Right renal pelvis (tissue), 4 donors: ENCODE measurements at regions not wholly inside any gene's neighbourhood (a gene's known extent, or its start where the extent isn't known, plus 50 kb on each side); places are given as distances from the start of the nearest gene placed in this dataset.

Experiments used
- DNase-seq, 4 donors: peaks; one replicate each; pipeline ENCODE4 v3.0.0-alpha.2; 2013; ENCODE audit warnings: low read depth in 4 of 4, low spot score in 3 of 4, missing footprints in 1 of 4

DNA sequence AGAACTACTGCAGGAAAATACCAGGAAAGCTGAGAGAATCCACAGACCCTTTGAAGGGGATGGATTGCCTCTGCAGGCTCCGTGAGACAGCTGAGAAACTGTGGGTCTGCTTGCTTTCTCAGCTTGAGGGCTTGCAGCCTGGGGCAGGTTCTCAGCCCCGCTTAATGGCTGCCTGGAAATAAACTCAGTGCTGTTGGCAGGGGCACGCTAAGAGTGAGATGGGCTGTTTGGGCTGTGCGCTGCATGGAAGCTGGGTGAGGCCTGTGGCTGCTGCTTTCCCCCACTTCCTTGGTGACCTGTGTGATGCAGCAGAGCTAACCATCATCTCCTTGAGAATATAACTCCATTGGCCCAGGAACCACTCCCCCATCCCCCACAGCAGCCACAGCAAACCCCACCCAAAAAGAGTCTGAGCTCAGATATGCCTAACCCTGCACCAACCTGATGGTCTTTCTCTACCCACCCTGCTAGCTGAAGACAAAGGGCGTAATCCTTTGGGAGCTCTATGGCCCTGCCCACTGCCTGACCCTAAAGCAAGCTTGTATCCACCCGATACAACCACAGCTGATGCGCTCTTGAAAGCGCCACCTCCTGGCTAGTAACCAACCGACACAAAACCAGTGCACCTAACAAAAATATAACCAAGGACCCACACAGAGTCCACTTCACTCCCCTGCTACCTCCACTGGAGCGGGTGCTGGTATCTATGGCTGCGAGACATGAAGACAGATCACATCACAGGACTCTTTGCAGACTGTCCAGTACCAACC lies 800.6 kb upstream of the MAP3K7 start:
- DNase-seq, result no peak

DNA sequence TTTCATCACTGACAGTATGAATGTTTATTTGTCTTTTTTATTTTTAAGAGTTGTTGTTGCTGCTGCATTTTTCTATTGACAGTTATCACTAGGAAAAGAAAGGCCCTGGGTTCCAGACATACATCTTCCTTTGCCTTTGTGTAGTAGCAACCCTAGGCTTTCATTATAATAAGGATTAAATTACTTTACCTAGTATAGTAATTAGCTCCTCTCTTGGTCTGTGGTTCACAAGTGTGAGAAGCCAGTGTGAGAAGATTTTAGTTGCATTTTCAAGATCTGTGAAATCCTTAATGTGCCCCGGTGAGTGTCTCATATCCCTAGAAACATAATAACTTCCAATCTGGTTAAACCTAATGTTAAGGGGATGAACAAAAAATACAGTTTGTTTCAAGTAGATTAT lies 799.3 kb upstream of the MAP3K7 start:
- DNase-seq, result no peak

DNA sequence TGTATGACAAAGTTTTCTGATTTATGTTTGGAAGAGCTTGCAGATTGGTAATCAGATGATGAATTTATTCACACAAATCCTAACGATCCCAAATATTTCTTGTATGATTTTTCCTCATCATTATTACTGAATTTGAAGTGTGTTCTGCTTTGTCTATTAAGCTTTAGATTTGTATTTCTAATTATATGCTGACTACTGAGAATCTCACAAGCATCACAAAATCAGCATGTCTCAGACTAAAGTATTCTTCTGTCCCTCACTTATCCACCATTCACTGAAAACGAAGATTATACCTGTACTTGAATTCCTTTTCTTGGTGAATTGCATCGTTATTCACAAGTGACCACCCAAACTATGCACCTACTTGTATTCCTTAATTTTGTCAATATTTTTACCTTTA lies 796.3 kb upstream of the MAP3K7 start:
- DNase-seq, result no peak

- no peak for DNase-seq
Measured at GRCh38 chr6:91376686-91377085, 789.8 kb upstream of the MAP3K7 start.

- DNase-seq, result no peak
Measured at GRCh38 chr6:91366781-91367180, 779.9 kb upstream of the MAP3K7 start.

- no peak for DNase-seq
Measured at GRCh38 chr6:91358986-91359385, 772.1 kb upstream of the MAP3K7 start.

GRCh38 chr6:91352878-91353277 lies 766.0 kb upstream of the MAP3K7 start:
- DNase-seq, result peak in 1 of 4 donors; percentile 2

DNA sequence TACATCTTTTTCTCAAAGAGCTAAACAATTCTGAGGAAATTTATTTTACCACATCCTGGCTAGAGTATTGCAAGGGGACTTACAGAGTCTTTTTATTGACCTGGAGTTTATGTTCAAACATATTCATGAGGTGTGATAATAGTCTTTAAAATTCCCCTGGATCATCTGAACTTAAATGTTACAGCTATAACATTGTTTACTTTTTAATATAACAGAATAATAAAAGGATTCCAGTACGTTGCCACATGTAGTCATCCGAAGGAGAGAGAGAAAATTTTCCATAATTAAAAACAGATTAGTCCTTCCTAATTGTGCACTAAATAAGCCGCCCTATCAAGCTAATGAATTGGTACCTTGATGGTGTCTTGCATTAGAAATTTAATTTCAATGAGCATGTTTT lies 765.4 kb upstream of the MAP3K7 start:
- DNase-seq, result no peak

GRCh38 chr6:91350146-91350908 lies 763.5 kb upstream of the MAP3K7 start:
- no peak for DNase-seq

DNA sequence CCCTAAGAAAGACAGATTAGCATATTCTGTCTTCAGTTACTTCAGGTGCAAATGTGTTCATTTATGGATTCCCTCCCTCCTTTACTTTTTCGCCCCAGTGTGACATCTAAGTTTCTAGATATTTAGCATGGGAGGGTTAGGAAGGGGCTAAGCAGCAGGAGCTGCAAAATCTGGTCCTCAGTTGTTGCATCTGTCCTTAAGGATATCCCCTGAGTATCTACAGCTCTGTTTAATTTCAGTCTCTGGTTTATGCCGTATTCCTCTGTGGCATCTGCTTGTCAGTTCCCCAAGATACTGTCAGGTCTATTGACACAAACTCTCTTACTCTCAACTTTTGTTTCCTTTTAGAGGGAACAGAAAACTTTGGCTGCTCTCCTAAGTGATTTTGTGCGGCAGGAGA lies 754.6 kb upstream of the MAP3K7 start:
- no peak for DNase-seq

GRCh38 chr6:91340896-91341395 lies 754.1 kb upstream of the MAP3K7 start:
- DNase-seq, result no peak

- no peak for DNase-seq
Measured at GRCh38 chr6:91337967-91338366, 751.1 kb upstream of the MAP3K7 start.

GRCh38 chr6:91330896-91331295 lies 744.0 kb upstream of the MAP3K7 start:
- no peak for DNase-seq

- DNase-seq, result no peak
Measured at GRCh38 chr6:91328241-91328640, 741.4 kb upstream of the MAP3K7 start.

DNA sequence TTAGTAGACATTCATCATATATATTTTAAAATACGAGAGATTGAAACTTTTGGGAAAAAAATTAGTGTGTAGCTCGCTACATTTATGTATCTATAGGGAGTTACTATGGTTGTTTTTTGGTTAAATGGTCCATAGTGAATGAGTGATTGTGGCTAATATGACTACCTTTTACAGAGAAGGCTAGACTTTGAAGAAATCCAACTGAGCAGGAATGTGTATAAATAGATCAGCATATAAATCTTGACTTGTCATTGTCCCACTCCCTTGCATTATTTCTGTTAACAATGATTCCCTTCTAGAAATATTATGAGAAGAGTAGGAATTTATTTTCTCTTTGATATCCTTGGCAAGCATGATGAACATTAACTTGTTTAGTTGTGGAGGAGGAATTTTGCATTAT lies 737.8 kb upstream of the MAP3K7 start:
- DNase-seq, result no peak

GRCh38 chr6:91317984-91318383 lies 731.1 kb upstream of the MAP3K7 start:
- no peak for DNase-seq

GRCh38 chr6:91317247-91317835 lies 730.5 kb upstream of the MAP3K7 start:
- DNase-seq, result no peak

GRCh38 chr6:91310178-91310577 lies 723.3 kb upstream of the MAP3K7 start:
- DNase-seq, result no peak

GRCh38 chr6:91305755-91306154 lies 718.9 kb upstream of the MAP3K7 start:
- DNase-seq, result no peak

- no peak for DNase-seq
Measured at GRCh38 chr6:91304521-91304920, 717.6 kb upstream of the MAP3K7 start.

DNA sequence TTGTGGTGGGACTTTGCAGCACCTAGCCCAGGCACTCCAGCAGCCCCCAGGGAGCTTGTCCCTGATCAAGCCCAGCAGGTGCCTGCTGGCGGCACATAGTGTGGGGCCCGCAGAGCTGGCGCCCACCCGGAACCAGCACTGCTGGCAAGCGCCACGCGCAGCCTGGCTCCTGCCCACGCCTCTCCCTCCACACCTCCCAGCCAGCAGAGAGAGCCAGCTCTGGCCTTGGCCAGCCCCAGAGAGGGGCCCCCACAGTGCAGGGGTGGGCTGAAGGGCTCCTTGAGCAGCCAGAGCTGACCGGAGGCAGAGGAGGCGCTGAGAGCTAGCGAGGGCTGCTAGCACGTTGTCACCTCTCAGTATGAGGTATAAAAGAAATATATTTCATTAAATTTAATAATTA lies 716.5 kb upstream of the MAP3K7 start:
- no peak for DNase-seq
